ENCODE measurements at regions not wholly inside any gene's neighbourhood (a gene's known extent, or its start where the extent isn't known, plus 50 kb on each side); places are given as distances from the start of the nearest gene placed in this dataset.

GRCh38 chr20:24783631-24784492 is 165.2 kb upstream of the CST7 start:
- TF ChIP-seq, protein P1, sequence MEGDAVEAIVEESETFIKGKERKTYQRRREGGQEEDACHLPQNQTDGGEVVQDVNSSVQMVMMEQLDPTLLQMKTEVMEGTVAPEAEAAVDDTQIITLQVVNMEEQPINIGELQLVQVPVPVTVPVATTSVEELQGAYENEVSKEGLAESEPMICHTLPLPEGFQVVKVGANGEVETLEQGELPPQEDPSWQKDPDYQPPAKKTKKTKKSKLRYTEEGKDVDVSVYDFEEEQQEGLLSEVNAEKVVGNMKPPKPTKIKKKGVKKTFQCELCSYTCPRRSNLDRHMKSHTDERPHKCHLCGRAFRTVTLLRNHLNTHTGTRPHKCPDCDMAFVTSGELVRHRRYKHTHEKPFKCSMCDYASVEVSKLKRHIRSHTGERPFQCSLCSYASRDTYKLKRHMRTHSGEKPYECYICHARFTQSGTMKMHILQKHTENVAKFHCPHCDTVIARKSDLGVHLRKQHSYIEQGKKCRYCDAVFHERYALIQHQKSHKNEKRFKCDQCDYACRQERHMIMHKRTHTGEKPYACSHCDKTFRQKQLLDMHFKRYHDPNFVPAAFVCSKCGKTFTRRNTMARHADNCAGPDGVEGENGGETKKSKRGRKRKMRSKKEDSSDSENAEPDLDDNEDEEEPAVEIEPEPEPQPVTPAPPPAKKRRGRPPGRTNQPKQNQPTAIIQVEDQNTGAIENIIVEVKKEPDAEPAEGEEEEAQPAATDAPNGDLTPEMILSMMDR (IDR thresholded peaks at IDR 0.05 in 8 of 11, conservative IDR thresholded peaks at IDR 0.05 in 3 of 11) = no peak
- no peak for TF ChIP-seq POLR2AphosphoS5 (IDR thresholded peaks at IDR 0.05)
